DMS153 (cell line): ENCODE measurements at regions not wholly inside any gene's neighbourhood (a gene's known extent, or its start where the extent isn't known, plus 50 kb on each side); places are given as distances from the start of the nearest gene placed in this dataset.

Experiments used
- DNase-seq: peaks from one replicate; lab custom pipeline; 2025; lab: John Stamatoyannopoulos, UW

DNA sequence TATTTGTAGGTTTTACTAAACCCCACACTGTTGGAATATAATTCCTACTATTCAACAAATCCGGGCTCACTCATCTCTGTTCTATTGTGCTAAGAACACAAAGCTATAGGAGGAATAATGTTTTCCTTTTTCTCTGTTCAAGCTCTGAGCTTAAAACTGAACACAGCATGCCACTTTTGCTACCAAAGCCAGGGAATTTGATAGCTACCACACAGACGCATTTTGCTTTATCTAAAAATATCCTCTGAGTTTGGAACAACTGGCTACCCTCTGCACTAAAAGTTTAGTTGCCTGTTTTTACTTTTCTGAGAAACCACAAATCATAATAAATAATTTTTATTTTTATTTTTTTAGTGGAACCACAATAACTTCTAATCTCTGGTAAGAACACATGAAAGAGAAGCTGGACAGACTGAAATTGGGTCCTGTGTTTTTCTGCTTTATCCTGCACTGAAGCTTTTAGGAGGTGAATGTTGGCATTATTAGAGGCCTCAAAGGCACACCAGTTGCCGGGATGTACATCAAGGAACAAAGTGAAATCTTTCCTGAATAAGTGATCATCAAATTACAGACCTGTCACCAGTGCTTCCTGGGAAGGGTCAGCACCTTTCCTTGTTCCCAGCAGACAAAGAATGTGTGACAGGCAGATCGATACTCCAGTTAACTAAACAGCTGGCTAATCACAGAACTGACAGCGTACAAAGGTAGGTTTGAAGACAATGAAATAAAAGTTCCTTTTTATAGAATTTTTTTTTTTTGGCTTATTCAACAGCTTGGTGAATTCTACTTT, 523.2 kb upstream of the TENM4 start:
- DNase-seq, result no peak

DNA sequence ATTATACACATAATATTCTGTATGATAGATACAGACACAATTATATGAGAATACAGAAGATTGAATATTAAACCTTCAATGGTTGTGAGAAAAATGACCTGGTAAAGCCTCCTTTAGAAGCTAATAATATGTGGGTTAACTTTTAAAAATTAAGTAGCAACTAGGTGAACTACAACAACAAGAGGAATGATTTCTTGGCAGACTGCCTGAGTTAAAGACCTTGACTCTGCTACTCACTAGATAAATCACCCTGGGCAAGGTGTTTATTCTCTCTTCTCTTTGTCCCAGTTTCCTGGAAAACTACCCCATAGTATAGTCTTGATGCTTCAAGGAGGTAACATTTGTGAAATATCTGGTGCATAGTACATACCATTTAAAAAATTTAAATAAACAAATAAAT, 519.6 kb upstream of the TENM4 start:
- no peak for DNase-seq

DNA sequence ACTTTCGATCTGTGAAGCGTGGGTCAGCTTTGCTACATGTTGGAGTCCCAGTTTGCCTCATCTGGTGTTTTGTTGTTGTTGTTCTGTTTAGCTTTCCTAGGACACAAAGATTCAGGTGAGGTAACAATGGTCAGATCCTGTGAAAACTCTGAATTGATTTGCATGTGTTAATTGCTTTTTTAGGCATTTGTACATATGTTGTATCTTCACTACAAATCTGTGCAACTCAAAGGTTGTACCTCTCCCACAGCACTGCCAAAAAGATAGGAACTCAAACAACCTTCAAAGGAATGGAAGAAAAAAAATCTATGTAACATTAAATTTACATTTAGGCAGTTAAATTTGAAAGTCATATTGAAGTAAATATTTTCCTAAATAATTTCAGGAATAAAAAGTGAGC, 518.5 kb upstream of the TENM4 start:
- DNase-seq, result no peak

DNA sequence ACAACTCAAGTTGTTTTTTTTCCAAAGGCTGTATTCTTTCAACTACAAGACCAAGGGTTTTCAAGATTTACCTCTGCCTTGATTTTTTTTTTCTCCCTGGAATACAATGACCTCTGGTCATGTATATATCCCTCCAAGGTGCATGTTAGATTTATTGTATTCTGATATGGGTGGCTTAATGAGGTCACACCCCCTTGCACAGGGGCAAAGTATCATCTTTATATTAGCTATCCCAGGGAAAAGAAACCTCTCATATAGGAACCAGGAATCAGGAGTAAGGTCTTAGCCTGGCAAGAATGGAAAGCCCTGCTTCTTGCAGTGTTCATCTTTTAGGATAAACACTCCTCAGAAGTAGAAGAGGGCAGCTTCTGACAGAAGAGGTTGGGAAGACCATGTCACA, 516.9 kb upstream of the TENM4 start:
- no peak for DNase-seq

DNA sequence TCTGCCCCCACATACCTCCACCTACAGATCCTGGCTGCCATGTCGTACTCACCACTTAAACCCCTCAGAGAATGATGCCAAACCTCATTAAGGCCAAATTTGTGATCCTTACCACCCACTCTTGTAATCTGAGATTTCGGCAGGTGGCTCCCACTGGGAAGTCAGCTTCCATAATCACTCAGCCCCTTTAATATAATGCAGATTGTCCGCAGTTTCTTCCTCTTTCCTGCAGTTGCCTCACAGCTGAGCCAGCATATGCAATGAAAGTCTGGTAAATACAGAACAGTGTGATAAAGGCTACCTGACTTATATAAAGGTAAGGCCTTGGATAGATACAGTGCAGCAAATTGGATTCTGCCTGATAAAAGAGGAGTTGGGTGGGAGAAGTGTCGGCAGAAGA, 515.2 kb upstream of the TENM4 start:
- no peak for DNase-seq

DNA sequence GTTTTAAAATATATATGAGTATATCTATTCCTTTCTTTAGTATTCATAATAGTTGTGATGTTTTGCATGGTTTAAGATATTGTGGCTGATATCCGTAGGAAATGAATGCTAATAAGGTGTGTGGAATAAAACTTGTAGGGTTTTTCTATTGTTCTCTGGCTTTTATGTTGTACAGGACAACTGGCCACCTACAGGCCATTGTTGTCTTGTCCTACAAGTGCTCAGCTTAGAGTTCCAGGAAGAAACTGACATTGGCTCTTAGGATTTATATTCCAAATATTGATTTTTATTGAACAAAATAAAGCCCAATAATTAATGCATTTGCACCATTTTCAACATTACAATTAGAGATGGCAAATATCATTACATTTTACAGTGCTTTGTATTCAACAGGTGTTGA, 512.8 kb upstream of the TENM4 start:
- no peak for DNase-seq

DNA sequence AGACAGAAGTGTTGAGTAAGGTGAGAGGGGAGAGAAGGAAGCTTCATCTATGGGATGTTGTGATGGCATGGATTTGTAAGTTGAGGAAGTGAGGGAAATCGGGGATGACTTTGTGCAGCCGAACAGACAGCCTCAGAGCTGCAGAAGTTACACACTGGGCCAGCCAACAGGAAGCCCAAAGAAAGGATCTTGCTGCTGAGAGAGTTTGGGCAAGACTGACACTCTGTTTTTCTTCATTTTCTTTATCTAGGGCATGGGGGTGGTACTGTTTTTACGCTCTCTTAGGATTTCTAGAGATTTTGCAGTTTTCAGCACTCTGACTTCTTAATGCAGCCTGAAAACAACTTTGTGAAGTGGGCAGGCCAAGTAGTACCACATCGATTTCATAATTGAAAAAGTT, 509.9 kb upstream of the TENM4 start:
- no peak for DNase-seq

DNA sequence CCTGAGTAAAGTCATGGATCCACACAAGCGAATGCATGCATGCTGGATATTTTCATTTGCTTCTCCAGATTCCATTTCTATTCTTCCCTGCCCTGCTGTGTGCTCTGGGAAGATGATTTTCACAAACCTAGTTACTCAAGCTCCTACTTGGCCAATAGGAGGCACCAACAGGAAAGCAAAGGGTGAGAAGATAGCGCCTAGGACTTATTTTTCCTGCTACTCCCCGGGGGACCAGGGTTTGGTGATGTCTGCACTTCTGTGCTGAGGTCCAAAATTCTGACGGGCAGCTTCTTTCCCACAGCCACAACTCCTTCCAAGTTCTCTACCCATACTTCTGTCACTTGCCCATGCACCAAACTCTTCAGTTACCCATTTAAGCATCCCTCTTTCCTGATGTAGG, 509.3 kb upstream of the TENM4 start:
- DNase-seq, result no peak

DNA sequence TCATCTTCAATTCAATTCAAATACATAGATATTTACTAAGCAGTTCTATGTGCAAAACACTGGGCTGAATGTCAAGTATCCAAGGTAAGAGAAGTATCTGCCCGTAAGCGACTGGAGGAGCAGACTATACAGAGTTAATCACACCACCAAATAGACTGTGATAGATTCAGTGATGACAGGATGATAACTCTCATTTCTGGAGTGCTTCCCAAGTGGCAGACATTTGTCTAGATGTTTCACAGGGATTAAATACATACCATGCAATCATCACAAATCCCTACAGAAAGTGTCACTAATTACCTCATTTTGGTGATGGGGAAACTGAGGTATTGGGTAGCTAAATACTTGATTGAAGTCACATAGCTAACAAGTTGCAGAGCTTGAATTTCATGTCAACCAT, 508.7 kb upstream of the TENM4 start:
- DNase-seq, result no peak

DNA sequence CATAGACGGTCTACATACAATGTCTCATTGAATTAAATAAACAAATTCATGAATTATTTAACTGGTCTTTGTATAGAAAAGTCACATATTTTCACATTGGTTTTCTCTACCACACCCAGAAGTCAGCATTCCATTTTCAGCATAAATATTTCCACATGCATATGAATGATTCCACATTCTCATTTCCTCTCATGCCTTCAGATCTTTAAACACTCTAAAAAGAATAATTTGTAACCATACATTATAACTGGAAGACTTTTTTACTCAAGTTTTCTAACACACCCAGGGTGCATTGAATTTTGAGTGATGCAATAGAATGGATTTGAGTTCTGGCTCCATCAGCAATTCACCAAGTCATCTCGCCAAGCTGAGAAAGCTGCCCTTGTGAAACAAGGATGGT, 501.8 kb upstream of the TENM4 start:
- no peak for DNase-seq

DNA sequence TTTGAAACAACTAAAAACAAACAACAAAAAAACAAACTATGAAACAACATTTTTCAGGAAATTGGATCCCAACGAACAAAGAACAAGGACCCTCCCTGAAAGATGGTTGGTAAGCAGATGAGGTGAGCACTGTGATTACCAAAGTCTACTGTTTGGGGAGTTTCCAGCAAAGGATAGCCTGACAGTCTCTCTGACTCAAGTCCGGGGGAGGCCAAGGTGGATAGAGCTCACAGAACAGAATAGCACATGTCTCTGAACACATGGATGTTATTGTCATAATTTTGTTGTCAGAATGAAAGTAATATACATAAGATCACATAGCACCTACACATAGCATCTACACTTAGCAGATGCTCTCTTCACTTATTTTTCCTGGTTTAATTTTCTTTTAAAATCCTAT, 501.3 kb upstream of the TENM4 start:
- DNase-seq, result no peak

DNA sequence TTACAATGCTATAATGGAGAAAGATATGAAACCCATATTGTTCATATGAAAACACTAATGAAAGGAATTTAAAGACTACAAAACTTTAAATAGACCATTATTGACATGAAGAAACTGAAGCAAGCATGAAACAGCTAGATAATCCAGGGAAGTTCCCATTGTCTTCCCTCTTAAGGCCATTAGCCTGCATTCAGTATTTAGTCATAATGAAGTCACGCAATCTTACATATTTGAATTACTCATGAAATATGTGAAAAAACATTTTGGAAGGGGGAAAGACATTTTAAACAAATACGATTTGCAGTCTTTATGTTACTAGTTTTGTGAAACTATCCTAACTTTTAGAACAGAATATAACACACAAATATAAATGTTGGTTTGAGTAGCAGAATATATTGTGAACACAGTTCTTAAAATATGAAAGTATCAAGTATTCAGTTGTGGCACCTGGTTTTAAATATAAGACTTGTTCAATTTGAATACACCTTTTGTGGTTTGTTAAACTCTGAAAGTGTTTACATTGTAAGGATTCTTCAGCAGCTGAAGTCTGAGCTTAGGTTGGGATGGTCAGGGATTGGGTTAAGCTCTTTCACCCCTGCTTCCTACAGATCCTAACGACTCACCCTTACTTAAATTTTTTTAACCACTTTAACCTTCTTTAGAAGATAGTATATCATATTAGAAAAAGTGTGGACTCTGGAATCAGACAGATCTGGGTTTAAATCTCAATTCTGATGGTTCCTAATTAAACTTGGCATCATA, 500.3 kb upstream of the TENM4 start:
- no peak for DNase-seq

DNA sequence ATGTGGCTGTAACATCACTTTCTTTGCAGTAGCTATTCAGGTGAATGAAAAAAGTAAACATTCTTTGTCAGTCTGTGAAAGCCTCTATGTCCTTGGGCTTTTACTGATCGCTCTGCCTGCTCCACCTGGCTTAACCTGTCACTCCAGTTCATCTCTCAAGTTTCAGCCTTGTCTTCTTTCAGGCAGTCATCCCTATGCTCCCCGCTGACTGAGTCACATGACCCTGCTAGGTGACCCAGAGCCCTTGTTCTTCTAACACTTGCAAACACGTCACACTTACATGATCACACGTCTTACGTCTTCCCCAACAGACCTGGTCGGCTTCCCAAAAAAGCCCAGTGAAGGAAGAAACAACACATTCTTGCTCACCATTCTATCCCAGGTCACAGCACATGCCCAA, 499.3 kb upstream of the TENM4 start:
- DNase-seq, result no peak

DNA sequence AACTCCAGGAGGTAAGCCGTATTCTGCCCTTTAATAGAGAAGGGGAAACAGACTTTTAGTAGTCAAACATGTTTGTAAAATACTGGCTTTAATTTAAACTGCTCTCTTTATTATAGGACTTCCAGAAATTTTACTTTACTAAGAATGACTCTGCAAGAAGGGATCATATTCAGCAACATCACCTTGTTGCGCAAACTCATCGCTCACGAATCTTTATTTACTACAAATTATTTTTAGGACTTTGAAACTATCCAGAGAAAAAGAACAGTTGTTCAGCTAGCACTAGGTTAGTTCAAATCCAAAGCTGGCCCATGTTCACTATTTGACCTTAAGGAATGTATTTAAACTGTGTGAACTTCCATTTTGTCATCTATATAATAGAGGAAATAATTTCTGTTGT, 498.3 kb upstream of the TENM4 start:
- no peak for DNase-seq

DNA sequence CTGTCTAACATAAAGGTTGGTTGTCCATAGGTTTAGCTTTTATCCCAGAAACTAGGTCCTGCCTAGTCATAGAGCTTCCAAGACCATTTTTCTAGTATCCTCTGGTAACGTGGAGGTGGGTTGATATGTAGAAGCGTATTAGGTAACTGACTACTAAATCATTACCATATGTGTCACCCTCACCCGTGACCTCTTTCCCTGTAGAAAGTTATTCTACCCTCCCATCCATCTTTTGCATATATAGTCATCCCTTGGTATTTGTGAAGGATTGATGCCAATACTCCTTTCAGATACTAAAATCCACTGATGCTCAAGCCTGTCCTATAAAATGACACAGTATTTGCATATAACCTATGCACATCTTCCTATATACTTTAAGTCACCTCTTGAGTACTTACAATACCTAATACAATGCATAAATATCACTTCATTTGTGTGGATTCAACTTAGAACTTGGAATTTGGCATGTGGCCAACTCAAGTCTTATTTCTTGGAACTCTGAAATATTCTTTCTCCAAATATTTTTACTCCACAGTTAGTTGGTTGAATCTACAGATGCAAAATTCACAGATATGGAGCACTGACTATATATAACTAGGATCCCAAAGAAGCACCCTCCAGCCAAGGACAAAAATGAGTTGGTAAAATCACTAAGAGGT, 497.0 kb upstream of the TENM4 start:
- DNase-seq, result no peak

DNA sequence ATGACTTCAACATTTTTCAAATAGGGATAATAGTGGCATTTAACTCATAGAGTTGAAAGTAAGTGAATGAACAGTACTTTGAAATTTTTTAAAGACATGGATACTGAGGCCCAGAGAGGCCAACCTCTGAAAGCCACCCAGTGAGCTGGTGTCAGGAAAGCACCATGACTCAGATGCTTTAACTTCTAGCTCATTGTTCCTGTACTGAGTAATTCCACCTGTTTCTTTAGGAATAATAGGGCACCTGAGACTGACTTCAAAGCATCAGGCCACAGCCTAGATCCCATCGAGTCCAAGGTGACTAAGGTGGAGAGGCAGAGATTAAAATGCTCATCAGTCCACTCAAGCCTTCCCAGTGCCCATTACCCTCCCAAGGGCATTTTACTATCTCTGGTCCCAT, 491.8 kb upstream of the TENM4 start:
- DNase-seq, result no peak

DNA sequence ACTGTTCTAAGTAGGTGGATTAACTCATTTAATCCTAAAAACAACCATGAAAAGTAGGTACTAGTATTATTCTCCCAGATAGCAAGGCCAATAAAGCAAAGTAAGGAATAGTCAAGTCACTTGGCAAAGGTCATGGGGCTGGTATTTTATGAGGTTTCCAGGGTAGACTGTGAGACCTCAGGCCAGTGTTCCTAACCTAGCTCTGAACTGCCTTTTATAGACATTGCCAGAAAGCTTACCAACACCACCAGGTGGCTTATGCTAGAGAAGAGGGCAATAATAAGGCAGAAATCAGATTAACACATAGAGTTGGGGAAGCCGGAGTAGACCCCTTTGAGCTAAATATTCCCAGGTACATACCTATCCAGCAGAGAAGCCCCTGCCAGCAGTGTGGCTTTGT, 490.9 kb upstream of the TENM4 start:
- no peak for DNase-seq

DNA sequence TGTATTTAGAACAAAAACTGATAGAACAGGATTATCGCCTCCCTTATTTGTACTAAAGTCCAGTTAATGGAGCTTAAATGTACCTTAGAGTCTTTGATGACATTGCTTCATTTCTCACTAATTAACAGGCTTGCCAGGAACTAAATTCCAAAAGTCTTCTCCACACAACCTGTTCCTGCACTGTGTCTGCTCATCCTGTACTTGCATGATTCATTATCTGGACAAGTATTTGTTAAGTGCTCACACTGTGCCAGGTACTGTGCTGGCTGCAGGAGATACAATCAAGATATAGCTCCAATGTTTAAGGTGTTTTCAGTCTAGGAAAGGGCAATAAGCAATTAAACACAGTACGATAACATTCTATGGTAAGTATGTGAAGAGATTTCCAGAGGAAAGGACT, 485.9 kb upstream of the TENM4 start:
- no peak for DNase-seq

DNA sequence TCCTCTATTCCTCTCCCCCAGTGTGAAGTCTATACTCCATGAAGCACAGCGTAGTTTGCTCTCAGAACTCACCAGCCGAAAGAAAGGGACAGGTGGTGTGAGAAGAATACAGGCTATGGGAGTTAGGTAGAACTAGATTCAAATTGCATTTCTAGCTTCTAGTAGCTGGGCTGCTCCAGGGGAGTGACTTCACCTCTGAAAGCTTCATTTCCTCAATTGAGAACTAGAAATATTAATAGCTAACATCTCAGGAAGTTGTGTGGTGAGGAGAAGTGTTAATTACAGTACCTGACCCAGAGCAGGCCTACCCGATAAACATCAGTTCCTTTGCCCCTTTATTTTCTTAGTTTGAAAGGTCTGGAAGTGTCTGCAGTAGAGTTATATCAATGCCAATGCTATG, 484.7 kb upstream of the TENM4 start:
- DNase-seq, result no peak

DNA sequence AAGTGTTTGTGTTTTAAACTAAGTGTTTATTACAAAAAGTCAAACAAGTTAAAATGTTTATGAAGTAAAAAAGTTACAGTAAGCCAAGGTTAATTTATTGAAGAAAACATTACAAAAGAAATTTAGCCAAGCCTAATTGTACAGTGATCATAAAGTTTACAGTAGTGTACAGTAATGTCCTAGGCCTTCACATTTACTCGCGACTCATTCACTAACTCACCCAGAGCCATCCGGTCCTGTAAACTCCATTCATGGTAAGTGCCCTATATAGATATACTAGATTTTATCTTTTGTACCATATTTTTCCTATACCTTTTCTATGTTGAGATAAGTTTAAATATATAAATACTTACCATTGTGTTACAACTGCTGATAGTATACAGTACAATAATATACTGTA, 481.8 kb upstream of the TENM4 start:
- DNase-seq, result no peak

DNA sequence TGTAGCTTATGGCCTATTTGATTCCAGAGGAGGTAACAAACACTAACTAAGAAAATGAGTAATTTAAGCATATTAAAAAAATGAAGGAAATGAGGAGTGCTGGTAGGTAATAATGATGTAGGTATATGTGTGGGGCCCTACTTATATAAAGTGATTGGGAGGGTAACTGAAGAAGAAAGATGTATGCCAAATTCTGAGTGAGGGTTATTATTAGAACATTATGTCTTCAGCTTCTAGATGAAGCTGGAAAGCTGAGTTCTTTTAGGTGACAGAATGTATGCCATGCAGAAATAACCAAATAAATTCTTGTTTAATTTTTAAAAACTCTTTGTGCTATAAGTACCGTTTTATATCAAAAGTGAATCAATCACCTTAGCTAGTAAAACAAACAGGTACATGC, 479.6 kb upstream of the TENM4 start:
- no peak for DNase-seq

DNA sequence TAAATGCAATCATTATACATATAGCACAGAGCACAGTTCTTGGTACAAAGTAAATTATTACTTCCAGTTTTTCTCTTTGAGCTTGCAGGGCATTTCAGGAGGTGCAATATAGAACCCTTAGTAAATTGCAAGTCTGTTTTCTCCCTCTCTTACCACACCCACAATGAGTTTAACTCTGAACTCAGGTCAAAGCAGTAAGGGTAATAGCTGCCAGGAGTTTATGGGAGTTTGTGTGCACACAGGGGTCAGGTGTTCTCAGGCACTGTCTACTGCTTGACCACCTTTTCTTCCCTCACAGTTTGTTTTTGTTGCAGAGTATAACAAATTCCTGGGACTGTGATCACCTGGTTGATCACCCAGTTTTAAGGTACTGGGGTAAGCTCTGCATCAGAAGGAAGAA, 478.5 kb upstream of the TENM4 start:
- DNase-seq, result no peak

DNA sequence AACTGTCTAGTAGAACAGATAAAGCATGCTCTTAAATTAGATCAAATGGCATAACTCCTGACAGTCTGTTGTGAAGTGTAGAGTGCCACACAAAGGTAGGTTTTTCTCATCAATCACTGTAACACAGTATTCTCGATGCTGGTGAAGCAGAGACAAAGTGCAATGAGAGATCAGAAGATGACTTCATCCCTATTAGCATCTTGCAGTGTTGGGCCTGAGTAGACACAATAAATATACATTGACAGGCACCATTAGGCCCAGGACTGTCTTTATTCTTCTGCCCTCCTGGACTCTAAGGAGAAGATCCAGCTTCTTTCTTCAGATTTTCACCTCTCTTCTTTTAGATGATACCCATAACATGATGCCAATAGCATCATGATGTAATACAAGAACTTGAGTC, 478.0 kb upstream of the TENM4 start:
- no peak for DNase-seq
